ENCODE measurements at regions not wholly inside any gene's neighbourhood (a gene's known extent, or its start where the extent isn't known, plus 50 kb on each side); places are given as distances from the start of the nearest gene placed in this dataset.

GRCh38 chr16:85429776-85430522 is 183.2 kb upstream of the GSE1 start:
- no peak for DNase-seq

- DNase-seq, result no peak
Observed at GRCh38 chr16:85430523-85431421, 182.3 kb upstream of the GSE1 start.

GRCh38 chr16:85431431-85432124 is 181.5 kb upstream of the GSE1 start:
- DNase-seq, result peak; percentile 53

GRCh38 chr16:85432606-85433005 is 180.5 kb upstream of the GSE1 start:
- DNase-seq, result no peak

- DNase-seq, result no peak
Observed at GRCh38 chr16:85433477-85433876, 179.6 kb upstream of the GSE1 start.

GRCh38 chr16:85435286-85435685 is 177.8 kb upstream of the GSE1 start:
- DNase-seq, result no peak

- DNase-seq, result no peak
Observed at GRCh38 chr16:85435700-85436099, 177.4 kb upstream of the GSE1 start.

GRCh38 chr16:85436207-85436606 is 176.9 kb upstream of the GSE1 start:
- DNase-seq, result peak; percentile 40

- peak; percentile 93 for DNase-seq
Observed at GRCh38 chr16:85436636-85437165, 176.4 kb upstream of the GSE1 start.

GRCh38 chr16:85437166-85438052 is 175.7 kb upstream of the GSE1 start:
- DNase-seq, result peak; percentile 95

- peak; percentile 93 for DNase-seq
Observed at GRCh38 chr16:85438981-85439685, 174.0 kb upstream of the GSE1 start.

- no peak for DNase-seq
Observed at GRCh38 chr16:85440744-85441143, 172.4 kb upstream of the GSE1 start.

GRCh38 chr16:85441189-85441889 is 171.8 kb upstream of the GSE1 start:
- no peak for DNase-seq

- no peak for DNase-seq
Observed at GRCh38 chr16:85441890-85442670, 171.0 kb upstream of the GSE1 start.

GRCh38 chr16:85443116-85443515 is 170.0 kb upstream of the GSE1 start:
- DNase-seq, result no peak

- DNase-seq, result no peak
Observed at GRCh38 chr16:85443531-85443930, 169.6 kb upstream of the GSE1 start.

- peak; percentile 96 for DNase-seq
Observed at GRCh38 chr16:85445064-85445778, 167.9 kb upstream of the GSE1 start.

GRCh38 chr16:85445779-85446222 is 167.3 kb upstream of the GSE1 start:
- peak; percentile 89 for DNase-seq
